Activated CD4-positive, alpha-beta T cell treated with anti-CD3 and anti-CD28 coated beads, Interleukin-2, amount 10 ng/mL, durations not matched to agents 7 days and 5 days (primary cell): ENCODE measurements at regions not wholly inside any gene's neighbourhood (a gene's known extent, or its start where the extent isn't known, plus 50 kb on each side); places are given as distances from the start of the nearest gene placed in this dataset.
"Not testable (repeated sequence)": the region's sequence is repeated elsewhere in the genome, so short reads cannot be mapped to it uniquely, and the experiment has no call there.

Experiments
- CTCF ChIA-PET: fragments of 350-600 bp; sonication (Branson Sonifier 250); formaldehyde crosslinking; loops from one replicate; lab custom pipeline; 2021; ENCODE audit warnings: antibody characterized with exemption; lab: Charles Lee
- POLR2A ChIA-PET: fragments of 350-600 bp; sonication (Branson Sonifier 250); formaldehyde crosslinking; loops from one replicate; lab custom pipeline; 2021; ENCODE audit warnings: antibody characterized with exemption; lab: Charles Lee
- DNase-seq: peaks from one replicate; pipeline ENCODE4 v3.0.0-alpha.2; 2020
- H3K27ac Mint-ChIP-seq: one replicate; pipeline ENCODE4 v1.8.0; 2021; ENCODE audit warnings: mild to moderate bottlenecking, moderate library complexity, mixed read lengths
- H3K27me3 Mint-ChIP-seq: one replicate; pipeline ENCODE4 v1.8.0; 2021; ENCODE audit warnings: mixed read lengths
- H3K36me3 Mint-ChIP-seq: one replicate; pipeline ENCODE4 v1.8.0; 2021; ENCODE audit warnings: low read depth, mixed read lengths
- H3K4me1 Mint-ChIP-seq: one replicate; pipeline ENCODE4 v1.8.0; 2021; ENCODE audit warnings: mixed read lengths
- H3K4me3 Mint-ChIP-seq: one replicate; pipeline ENCODE4 v1.8.0; 2021; ENCODE audit warnings: mild to moderate bottlenecking, moderate library complexity, mixed read lengths
- H3K9me3 Mint-ChIP-seq: one replicate; pipeline ENCODE4 v1.8.0; 2021; ENCODE audit warnings: mixed read lengths

- ChIA-PET POLR2A (no interaction called here), CTCF (no interaction called here)
- Mint-ChIP-seq H3K36me3 (no peaks in the 10 kb centered on the region), H3K4me1 (no peaks in the 10 kb centered on the region), H3K27ac (no peak overlapping the region), H3K9me3 (peaks cover 32% of the 10 kb centered on the region), H3K27me3 (no peaks in the 10 kb centered on the region), H3K4me3 (no peak overlapping the region)
- DNase-seq = no peak
Observed at GRCh38 chr20:30484009-30484748, 773.3 kb upstream of the DEFB115 start.

GRCh38 chr20:30484749-30485070, 772.8 kb upstream of the DEFB115 start:
- ChIA-PET CTCF (no interaction called here), POLR2A (no interaction called here)
- H3K4me3 Mint-ChIP-seq = no peak overlapping the region
- H3K27ac Mint-ChIP-seq = no peak overlapping the region
- no peaks in the 10 kb centered on the region for H3K4me1 Mint-ChIP-seq
- H3K36me3 Mint-ChIP-seq = no peaks in the 10 kb centered on the region
- no peak for DNase-seq
- no peaks in the 10 kb centered on the region for H3K27me3 Mint-ChIP-seq
- H3K9me3 Mint-ChIP-seq = peaks cover 32% of the 10 kb centered on the region

- ChIA-PET POLR2A (no interaction called here), CTCF (no interaction called here)
- H3K27ac Mint-ChIP-seq = no peak overlapping the region
- no peaks in the 10 kb centered on the region for H3K4me1 Mint-ChIP-seq
- H3K9me3 Mint-ChIP-seq = peaks cover 28% of the 10 kb centered on the region
- no peak overlapping the region for H3K4me3 Mint-ChIP-seq
- H3K27me3 Mint-ChIP-seq = no peaks in the 10 kb centered on the region
- no peak for DNase-seq
- H3K36me3 Mint-ChIP-seq = no peaks in the 10 kb centered on the region
Observed at GRCh38 chr20:30485331-30486102, 771.9 kb upstream of the DEFB115 start.

- CTCF ChIA-PET = no interaction called here
- Mint-ChIP-seq H3K27me3 (no peaks in the 10 kb centered on the region), H3K36me3 (no peaks in the 10 kb centered on the region), H3K4me1 (no peaks in the 10 kb centered on the region), H3K4me3 (no peak overlapping the region), H3K9me3 (peaks cover 32% of the 10 kb centered on the region), H3K27ac (no peak overlapping the region)
- POLR2A ChIA-PET = no interaction called here
- no peak for DNase-seq
Observed at GRCh38 chr20:30486103-30486478, 771.4 kb upstream of the DEFB115 start.

DNA sequence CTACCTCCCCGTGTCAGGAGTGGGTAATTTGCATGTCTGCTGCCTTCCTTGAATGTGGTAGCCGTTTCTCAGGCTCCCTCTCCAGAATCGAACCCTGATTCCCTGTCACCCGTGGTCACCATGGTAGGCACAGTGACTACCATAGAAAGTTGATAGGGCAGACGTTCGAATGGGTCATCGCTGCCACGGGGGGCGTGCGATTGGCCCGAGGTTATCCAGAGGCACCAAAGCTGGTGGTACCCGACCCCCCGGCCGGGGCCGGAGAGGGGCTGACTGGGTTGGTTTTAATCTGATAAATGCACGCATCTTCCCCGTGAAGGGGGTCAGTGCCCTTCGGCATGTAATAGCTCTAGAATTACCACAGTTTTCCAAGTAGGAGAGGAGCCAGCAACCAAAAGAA, 770.0 kb upstream of the DEFB115 start:
- H3K4me3 Mint-ChIP-seq, CTCF ChIA-PET, H3K36me3 Mint-ChIP-seq, POLR2A ChIA-PET, H3K4me1 Mint-ChIP-seq, H3K27me3 Mint-ChIP-seq, DNase-seq, H3K27ac Mint-ChIP-seq: not testable (repeated sequence)
- H3K9me3 Mint-ChIP-seq = peaks cover 27% of the 10 kb centered on the region

DNA sequence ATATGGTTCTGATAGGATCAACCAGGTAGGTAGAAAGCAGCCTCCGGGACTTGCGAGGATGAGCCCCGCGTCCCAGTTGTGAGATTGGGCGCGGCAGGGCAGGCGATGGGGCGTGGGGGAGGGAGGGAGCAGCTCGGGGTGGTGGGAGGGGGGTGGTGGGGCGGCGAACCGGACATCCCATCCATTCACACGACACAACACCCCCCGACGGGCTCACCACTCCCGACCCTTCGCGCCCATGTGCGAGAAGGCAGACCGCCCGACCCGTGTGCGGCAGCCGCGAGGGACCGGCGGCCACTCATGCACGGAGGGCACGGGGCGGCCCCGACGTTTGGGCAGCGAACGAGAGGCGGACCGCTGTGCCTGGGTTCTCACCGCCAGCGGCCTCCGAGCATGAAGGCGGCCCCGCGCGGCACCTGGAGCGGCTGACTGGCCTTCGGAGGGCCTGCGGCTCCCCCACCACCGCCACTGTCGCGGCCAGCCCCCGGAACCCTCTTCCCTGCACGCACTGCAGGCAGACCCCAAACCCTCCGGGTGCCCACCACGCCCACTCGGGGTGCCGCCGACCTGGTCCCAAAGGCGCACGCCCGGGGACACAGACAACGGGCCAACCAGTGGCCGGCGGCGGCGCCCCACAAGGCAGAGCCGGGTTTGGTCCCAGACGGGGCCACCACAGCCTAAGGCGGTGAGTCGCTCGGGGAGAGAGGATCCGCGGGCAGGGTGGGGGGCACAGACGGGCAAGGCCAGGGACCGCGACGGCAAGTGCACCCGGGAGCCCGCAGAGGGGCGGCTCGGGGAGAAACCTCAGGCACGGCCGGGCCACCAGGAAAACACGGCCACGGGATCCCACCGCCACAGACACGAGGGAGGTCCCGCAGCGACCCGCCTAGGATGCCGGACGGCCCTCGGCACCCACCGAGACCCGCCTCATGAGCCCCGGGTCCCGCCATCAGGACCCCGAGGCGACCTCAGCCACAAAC, 769.2 kb upstream of the DEFB115 start:
- no peaks in the 10 kb centered on the region for H3K4me1 Mint-ChIP-seq
- no peak overlapping the region for H3K27ac Mint-ChIP-seq
- POLR2A ChIA-PET = no interaction called here
- no peak for DNase-seq
- CTCF ChIA-PET = no interaction called here
- H3K36me3 Mint-ChIP-seq = no peaks in the 10 kb centered on the region
- H3K27me3 Mint-ChIP-seq = no peaks in the 10 kb centered on the region
- H3K9me3 Mint-ChIP-seq = peaks cover 25% of the 10 kb centered on the region
- H3K4me3 Mint-ChIP-seq = no peak overlapping the region

- ChIA-PET POLR2A (no interaction called here), CTCF (no interaction called here)
- Mint-ChIP-seq H3K9me3 (peaks cover 22% of the 10 kb centered on the region), H3K4me3 (no peak overlapping the region), H3K27ac (no peak overlapping the region), H3K36me3 (no peaks in the 10 kb centered on the region), H3K4me1 (no peaks in the 10 kb centered on the region), H3K27me3 (no peaks in the 10 kb centered on the region)
- DNase-seq = no peak
Observed at GRCh38 chr20:30488941-30489613, 768.4 kb upstream of the DEFB115 start.

- CTCF ChIA-PET = no interaction called here
- Mint-ChIP-seq H3K9me3 (peaks cover 22% of the 10 kb centered on the region), H3K27me3 (no peaks in the 10 kb centered on the region), H3K4me3 (no peak overlapping the region), H3K27ac (no peak overlapping the region), H3K4me1 (no peaks in the 10 kb centered on the region), H3K36me3 (no peaks in the 10 kb centered on the region)
- no peak for DNase-seq
- POLR2A ChIA-PET = no interaction called here
Observed at GRCh38 chr20:30489614-30490003, 767.9 kb upstream of the DEFB115 start.

GRCh38 chr20:30491016-30491415, 766.4 kb upstream of the DEFB115 start:
- Mint-ChIP-seq H3K36me3 (no peaks in the 10 kb centered on the region), H3K4me1 (no peaks in the 10 kb centered on the region), H3K9me3 (peaks cover 20% of the 10 kb centered on the region), H3K27ac (no peak overlapping the region), H3K4me3 (no peak overlapping the region), H3K27me3 (no peaks in the 10 kb centered on the region)
- ChIA-PET CTCF (no interaction called here), POLR2A (no interaction called here)
- no peak for DNase-seq

GRCh38 chr20:30496656-30497055, 760.8 kb upstream of the DEFB115 start:
- H3K4me3 Mint-ChIP-seq, H3K36me3 Mint-ChIP-seq, H3K4me1 Mint-ChIP-seq, POLR2A ChIA-PET, DNase-seq, H3K27ac Mint-ChIP-seq, H3K27me3 Mint-ChIP-seq, H3K9me3 Mint-ChIP-seq, CTCF ChIA-PET: not testable (repeated sequence)

- H3K4me3 Mint-ChIP-seq, H3K27me3 Mint-ChIP-seq, CTCF ChIA-PET, POLR2A ChIA-PET, DNase-seq, H3K36me3 Mint-ChIP-seq, H3K27ac Mint-ChIP-seq, H3K9me3 Mint-ChIP-seq, H3K4me1 Mint-ChIP-seq: not testable (repeated sequence)
Observed at GRCh38 chr20:30497191-30497590, 760.3 kb upstream of the DEFB115 start.

DNA sequence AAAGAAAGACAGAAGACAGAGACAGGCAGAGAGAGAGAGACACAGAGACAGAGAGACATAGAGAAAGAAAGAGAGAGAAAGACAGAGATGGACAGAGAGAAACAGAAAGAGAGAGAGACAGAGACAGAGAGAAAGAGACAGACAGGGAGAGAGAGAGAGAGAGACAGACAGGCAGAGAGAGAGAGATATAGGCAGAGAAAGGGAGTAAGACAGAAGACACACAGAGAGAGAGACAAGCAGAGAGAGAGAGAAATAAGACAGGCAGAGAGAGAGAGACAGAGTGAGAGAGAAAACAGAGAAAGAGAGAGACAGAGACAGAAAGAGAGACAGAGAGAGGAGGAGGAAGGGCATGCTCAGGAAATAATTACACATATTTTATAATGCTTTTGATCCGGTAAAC, 758.3 kb upstream of the DEFB115 start:
- no peak for DNase-seq
- H3K36me3 Mint-ChIP-seq = no peaks in the 10 kb centered on the region
- CTCF ChIA-PET = no interaction called here
- peaks cover 5% of the 10 kb centered on the region for H3K9me3 Mint-ChIP-seq
- H3K27ac Mint-ChIP-seq = no peak overlapping the region
- no peaks in the 10 kb centered on the region for H3K27me3 Mint-ChIP-seq
- POLR2A ChIA-PET = no interaction called here
- H3K4me1 Mint-ChIP-seq = no peaks in the 10 kb centered on the region
- no peak overlapping the region for H3K4me3 Mint-ChIP-seq
